Ovary (tissue), 3 donors: ENCODE measurements at regions not wholly inside any gene's neighbourhood (a gene's known extent, or its start where the extent isn't known, plus 50 kb on each side); places are given as distances from the start of the nearest gene placed in this dataset.

Source experiments
- CTCF ChIP-seq, 3 donors: fragments of 450-650 bp in 2 of 3; fragments of 200-600 bp in 1 of 3; IDR thresholded peaks; one replicate each; pipeline versions ENCODE4 v1.5.1 to v1.8.0; 2016 to 2022; ENCODE audit warnings: antibody characterized with exemption in 3 of 3, mild to moderate bottlenecking in 1 of 3
- POLR2A ChIP-seq: fragments of 450-650 bp; IDR thresholded peaks from one replicate; pipeline ENCODE4 v1.6.1; 2017; ENCODE audit warnings: antibody characterized with exemption, mild to moderate bottlenecking, moderate library complexity
- donor health status: DM: no; HTN: no; CAD: no.

- TF ChIP-seq CTCF (IDR thresholded peaks at IDR 0.05) (no peak), POLR2A (no peak)
These were observed 721.2 kb upstream of the SEMA3D start for GRCh38 chr7:85908051-85908450.
